ENCODE measurements at regions not wholly inside any gene's neighbourhood (a gene's known extent, or its start where the extent isn't known, plus 50 kb on each side); places are given as distances from the start of the nearest gene placed in this dataset.
"Not testable (repeated sequence)": the region's sequence is repeated elsewhere in the genome, so short reads cannot be mapped to it uniquely, and the experiment has no call there.

DNA sequence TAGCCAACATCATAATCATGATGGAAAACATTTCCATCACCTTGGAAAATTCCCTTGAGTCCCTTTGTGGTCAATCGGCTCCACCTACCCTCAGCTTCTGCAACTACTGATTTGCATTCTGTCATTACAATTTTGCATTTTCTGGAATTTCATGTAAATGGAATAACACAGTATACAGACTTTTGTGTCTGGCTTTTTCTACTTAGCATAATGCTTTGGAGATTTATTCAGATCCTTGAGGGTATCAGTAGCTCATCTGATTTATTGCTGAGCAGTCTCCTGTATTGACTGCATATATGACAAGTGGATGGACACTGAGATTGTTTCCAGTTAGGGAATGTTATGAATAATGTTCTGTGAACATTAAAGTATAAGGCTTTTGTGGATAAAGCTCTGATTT is 358.3 kb downstream of the USP25 start:
- H3K27me3 ChIP-seq (ENCODE audit: control insufficient read depth, insufficient read depth, low read length): no peaks in the 10 kb centered on the region
- no peak for DNase-seq
- no peak overlapping the region for H3K4me3 ChIP-seq (ENCODE audit: insufficient read depth, low read depth, low read length)
- H3K36me3 ChIP-seq (replicated peaks; ENCODE audit: control insufficient read depth, insufficient read depth, low read length): no peaks in the 10 kb centered on the region

DNA sequence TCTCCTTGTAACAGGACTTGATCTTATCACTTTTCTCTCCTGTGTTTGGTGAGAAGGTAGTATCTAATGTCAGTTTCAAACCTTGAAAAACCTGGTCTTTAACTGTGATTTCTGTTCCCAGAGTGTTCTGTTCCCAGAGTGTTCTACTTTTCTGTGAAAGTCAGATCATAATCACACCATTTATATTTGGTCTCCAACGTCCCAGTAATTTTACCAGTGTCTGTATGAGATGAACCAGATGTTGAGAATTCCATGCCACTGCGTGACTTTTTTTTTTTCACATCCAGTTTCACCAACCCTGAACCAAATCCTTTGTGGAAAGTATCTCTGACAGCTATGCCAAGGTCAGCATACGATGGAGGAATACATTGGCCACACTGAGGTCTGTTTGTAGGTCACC is 365.2 kb downstream of the USP25 start:
- Histone ChIP-seq H3K36me3 (replicated peaks; ENCODE audit: control insufficient read depth, insufficient read depth, low read length) (no peaks in the 10 kb centered on the region), H3K4me3 (ENCODE audit: insufficient read depth, low read depth, low read length) (no peak overlapping the region), H3K27me3 (ENCODE audit: control insufficient read depth, insufficient read depth, low read length) (no peaks in the 10 kb centered on the region)
- no peak for DNase-seq

DNA sequence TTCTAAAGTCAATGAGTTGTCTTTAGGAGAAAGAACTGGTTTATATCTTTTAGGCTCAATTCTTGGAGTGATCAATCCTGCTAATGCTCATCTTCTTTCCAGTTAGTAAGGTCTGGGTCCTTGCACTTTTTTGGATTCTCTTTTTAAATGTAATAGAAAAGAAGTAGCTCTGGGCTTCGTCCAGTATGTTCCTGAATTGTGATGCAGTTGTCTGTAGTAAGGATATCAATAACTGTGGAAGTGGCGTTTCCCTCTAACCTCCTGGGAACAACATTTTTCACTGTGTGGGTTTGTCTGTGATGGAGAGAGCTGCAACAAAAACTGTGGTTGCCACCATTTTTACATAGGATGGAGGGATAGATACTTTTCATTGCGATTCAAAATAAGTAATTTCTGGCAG is 367.2 kb downstream of the USP25 start:
- no peaks in the 10 kb centered on the region for H3K36me3 ChIP-seq (replicated peaks; ENCODE audit: control insufficient read depth, insufficient read depth, low read length)
- DNase-seq: no peak

DNA sequence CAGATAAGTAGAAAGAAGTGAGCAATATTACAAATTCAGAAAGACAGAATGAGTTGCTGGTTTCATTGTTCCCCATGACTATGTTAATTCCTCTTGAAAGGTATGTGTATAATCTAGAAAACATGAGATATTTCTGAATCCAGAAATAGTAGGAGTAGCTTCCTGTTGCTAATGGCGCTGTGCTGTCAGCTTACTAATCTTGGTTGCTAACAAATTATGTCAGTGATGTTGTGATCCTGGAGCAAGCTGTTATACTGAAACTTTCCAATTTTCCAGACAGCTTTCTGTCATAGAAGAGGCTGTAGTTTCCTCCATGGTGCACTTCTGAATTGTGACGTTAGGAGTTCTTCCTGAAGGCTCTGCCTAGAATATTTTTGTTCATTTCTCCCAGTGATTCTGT is 372.3 kb downstream of the USP25 start:
- Histone ChIP-seq H3K4me3 (ENCODE audit: insufficient read depth, low read depth, low read length) (no peak overlapping the region), H3K36me3 (replicated peaks; ENCODE audit: control insufficient read depth, insufficient read depth, low read length) (no peaks in the 10 kb centered on the region), H3K27me3 (ENCODE audit: control insufficient read depth, insufficient read depth, low read length) (no peaks in the 10 kb centered on the region)
- no peak for DNase-seq

More for the DNA sequence above, 367.2 kb downstream of the USP25 start:
- Histone ChIP-seq H3K27me3 (ENCODE audit: control insufficient read depth, insufficient read depth, low read length) (no peaks in the 10 kb centered on the region), H3K4me3 (ENCODE audit: insufficient read depth, low read depth, low read length) (no peak overlapping the region)

DNA sequence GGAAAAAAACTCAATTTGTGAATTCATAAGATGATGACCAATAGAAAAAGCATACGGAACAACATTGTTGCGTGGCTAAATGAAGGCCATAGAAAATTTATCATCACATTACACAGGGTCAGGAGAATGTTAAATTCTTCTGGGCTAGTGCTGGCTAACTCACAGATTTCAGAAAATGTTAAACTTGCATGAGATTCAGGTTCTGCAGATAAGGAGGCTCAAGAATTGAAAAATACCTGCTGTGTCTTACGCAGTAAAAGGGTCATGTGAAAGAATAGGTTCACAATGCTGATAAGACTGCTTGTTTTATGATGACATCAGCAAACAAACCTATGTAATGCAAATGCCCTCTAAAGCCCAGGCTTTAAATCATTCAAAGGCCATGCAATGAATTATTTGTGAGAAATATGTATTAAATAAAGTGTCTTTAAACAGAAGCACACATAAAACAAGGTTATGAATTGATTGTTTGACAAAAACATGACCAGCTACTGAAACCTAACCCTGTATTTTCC is 378.8 kb downstream of the USP25 start:
- no peak overlapping the region for H3K4me3 ChIP-seq (ENCODE audit: insufficient read depth, low read depth, low read length)
- DNase-seq: no peak
- H3K36me3 ChIP-seq (replicated peaks; ENCODE audit: control insufficient read depth, insufficient read depth, low read length): no peaks in the 10 kb centered on the region
- no peaks in the 10 kb centered on the region for H3K27me3 ChIP-seq (ENCODE audit: control insufficient read depth, insufficient read depth, low read length)

DNA sequence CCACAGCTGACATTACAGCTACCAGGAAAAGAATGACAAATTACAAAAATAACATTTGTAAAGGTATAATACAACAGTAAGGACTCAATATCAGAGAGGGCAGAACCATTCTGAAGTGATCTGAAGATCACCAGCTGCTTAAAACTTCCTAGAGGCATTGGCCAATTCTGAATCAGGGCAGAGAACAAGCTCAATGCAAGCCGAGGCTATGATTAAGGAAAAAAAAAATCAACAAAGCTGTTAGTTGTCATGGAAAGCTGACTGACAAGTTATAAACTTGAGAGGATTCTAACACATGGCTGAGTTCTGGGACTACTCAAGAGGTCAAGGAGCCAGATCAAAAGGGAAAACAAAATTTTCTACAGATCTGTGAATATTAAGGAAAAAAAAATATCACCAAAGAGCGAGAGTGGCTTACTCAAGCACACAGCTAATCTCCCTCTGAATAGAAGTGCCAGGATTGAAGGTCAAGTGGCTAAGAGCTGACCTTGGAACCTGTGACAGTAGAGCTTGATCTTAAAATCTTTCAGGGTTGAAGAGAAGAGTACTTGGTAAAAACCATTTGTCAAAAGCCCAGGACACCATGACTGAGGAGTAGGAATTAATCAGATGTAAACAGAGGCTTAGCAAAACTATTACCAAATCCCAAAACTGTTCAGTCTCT is 383.4 kb downstream of the USP25 start:
- no peak overlapping the region for H3K4me3 ChIP-seq (ENCODE audit: insufficient read depth, low read depth, low read length)
- no peaks in the 10 kb centered on the region for H3K36me3 ChIP-seq (replicated peaks; ENCODE audit: control insufficient read depth, insufficient read depth, low read length)
- no peak for DNase-seq
- H3K27me3 ChIP-seq (ENCODE audit: control insufficient read depth, insufficient read depth, low read length): no peaks in the 10 kb centered on the region

DNA sequence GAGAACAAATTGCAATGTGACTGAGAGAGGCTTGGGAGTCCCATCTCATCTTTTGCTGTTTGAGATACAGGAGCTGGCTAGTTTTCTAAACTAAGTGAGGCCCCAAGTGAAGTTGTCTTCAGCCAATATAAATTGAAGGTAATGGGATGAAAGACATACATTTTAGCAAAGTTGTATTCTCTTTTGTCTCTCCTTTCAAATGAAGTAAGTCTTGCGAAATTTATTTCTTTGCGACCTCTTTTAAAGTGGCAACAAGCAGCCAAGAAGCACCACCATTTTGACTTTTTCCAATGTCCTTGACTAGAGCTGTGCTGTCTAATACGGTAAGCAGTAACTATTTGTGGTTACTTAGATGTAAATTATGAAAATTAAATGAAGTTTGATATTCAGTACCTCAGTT is 385.7 kb downstream of the USP25 start:
- DNase-seq: no peak
- no peaks in the 10 kb centered on the region for H3K27me3 ChIP-seq (ENCODE audit: control insufficient read depth, insufficient read depth, low read length)
- no peak overlapping the region for H3K4me3 ChIP-seq (ENCODE audit: insufficient read depth, low read depth, low read length)
- H3K36me3 ChIP-seq (replicated peaks; ENCODE audit: control insufficient read depth, insufficient read depth, low read length): no peaks in the 10 kb centered on the region

DNA sequence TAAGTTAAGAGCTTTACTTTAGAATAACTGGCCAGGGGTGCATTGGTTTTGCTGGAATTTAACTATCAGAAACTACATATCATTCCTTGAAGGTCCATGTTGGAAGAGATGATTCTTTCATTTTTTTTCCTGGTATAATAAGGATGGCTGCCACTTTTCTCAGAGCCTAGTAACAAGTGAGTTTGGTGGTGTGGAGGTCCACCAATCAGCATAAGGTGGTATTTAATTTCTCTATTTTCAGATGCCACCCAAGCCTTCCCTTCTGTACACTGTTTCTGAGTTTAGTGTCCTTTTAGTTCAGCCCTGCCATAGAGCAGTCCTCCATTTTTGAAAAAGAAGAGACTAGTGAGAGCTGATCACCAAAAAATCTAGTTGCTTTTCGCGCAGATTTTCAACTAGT is 386.3 kb downstream of the USP25 start:
- DNase-seq: no peak
- no peaks in the 10 kb centered on the region for H3K36me3 ChIP-seq (replicated peaks; ENCODE audit: control insufficient read depth, insufficient read depth, low read length)
- H3K27me3 ChIP-seq (ENCODE audit: control insufficient read depth, insufficient read depth, low read length): no peaks in the 10 kb centered on the region
- no peak overlapping the region for H3K4me3 ChIP-seq (ENCODE audit: insufficient read depth, low read depth, low read length)

DNA sequence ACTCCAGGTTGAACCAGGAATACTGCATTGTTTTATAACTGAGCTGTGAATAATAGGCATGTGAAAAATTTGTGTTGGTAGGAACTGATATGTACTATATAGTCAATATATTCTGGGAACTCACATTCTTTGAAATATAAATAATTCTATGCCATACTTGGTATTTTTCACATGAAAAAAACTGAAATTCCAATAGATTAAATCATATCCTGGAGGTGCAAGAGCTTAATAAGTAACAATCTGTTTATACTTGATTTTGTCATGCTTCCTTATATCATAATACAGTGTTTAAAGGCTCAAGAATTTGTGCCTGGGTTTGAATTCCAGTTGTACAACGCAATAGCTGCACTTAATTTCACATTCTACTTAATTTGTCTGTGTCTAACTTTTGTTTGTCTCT is 387.0 kb downstream of the USP25 start:
- Histone ChIP-seq H3K4me3 (ENCODE audit: insufficient read depth, low read depth, low read length) (no peak overlapping the region), H3K27me3 (ENCODE audit: control insufficient read depth, insufficient read depth, low read length) (no peaks in the 10 kb centered on the region), H3K36me3 (replicated peaks; ENCODE audit: control insufficient read depth, insufficient read depth, low read length) (no peaks in the 10 kb centered on the region)
- DNase-seq: no peak

DNA sequence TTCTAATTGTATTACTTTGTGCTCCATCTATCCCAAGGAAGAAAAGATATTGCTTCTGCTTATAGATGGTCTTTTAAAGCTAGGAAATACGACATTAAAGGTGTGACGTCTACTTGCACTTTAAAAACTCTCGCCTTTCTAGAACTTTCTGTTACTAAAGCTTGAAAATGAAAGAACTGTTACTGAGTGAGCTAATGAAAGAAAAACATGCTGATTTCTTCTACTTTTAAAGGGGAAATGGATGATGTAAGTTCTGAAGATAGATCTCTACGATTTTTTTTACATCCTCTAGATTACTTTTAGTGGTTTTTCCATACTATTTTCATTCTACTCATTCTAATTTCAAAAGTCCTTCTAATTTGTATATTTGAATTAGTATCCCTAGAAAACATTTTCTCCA is 387.5 kb downstream of the USP25 start:
- DNase-seq: no peak
- Histone ChIP-seq H3K27me3 (ENCODE audit: control insufficient read depth, insufficient read depth, low read length) (no peaks in the 10 kb centered on the region), H3K36me3 (replicated peaks; ENCODE audit: control insufficient read depth, insufficient read depth, low read length) (no peaks in the 10 kb centered on the region), H3K4me3 (ENCODE audit: insufficient read depth, low read depth, low read length) (no peak overlapping the region)

DNA sequence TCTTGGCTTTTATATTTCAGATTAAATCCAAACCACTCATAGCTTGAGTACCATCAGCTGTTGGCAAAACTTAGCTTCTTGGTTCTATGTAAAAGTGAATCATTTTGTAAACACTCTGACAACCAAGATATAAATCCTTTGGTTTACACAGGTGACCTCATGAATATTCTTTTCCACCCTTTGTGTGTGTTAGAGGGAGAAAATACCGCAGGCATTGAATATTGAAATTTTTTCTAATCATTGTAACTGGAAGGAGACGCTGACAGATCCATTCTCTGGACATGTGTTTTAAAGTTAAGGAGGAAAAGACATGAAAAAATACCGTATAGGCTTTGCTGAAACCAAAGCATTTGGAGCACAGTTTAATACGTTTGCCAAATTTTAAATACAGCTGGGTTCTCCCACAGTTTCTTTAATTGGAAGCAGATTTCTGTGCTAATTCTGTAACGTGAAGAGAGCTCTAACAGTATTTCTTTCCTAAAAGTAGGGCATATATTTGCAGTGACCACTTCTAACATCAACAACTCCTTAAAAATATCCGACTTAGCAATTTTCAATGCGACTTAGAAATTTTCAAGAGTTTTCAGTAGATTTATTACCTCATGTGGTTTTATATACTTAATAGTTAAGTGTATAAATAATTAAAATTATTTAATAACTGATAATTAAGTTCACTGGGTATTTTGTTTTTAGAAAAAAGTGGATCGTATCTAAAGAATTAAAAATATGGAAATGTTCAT is 388.2 kb downstream of the USP25 start:
- DNase-seq: no peak
- Histone ChIP-seq H3K36me3 (replicated peaks; ENCODE audit: control insufficient read depth, insufficient read depth, low read length) (no peaks in the 10 kb centered on the region), H3K4me3 (ENCODE audit: insufficient read depth, low read depth, low read length) (no peak overlapping the region), H3K27me3 (ENCODE audit: control insufficient read depth, insufficient read depth, low read length) (no peaks in the 10 kb centered on the region)

DNA sequence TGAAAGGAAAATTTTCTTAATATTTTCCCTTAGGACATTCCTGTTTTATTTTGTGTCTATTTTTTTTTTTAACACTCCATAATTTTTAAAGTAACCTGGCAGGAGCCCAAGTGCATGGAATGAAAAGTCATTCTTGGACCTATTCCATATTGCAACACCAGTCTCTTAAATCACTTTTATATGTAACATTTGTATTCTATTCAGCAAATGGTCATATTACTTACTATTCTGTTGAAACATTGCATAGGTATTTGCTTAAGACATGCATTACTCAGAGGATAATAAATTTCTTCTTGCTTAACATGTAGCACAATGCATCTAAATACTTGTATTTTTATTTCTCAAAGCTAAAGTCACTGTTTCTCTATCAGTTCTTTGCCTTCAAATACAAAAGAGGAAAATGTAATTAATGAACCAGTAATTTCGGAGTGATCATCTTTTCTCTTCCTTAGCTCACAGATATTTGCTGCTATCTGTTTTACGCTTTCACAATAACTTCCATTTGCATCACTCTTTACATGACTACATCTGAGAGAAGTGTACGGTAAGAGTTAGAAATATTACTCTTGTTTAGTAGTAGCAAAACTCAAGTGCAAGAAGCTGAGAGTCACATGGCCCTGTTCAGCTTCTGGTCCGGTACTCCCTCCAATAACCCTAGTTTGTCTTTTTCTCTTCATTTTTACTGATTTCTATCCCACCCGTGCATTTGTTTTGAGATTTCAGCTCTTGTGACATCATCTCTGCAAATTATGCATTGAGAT is 394.8 kb downstream of the USP25 start:
- H3K36me3 ChIP-seq (replicated peaks; ENCODE audit: control insufficient read depth, insufficient read depth, low read length): no peaks in the 10 kb centered on the region
- no peak for DNase-seq

DNA sequence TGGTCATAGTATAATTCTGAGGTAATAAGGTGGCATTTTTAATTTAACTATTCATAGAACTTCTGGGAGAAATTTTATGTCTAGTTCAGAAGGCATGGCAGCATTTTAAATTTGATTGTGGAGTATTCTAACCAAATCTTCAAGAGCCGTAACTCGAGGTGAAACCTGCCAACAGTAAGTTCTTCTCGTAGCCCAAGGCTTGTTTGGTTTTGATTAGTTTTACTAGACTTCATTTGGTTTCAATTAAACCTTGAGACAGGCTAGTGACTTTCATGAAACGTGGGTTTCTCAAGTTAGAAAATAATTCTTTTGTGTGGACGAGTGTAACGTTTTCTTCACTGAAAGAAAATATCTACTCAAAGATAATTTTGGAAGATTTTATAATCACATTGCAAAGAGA is 395.5 kb downstream of the USP25 start:
- no peak overlapping the region for H3K4me3 ChIP-seq (ENCODE audit: insufficient read depth, low read depth, low read length)
- no peak for DNase-seq
- H3K36me3 ChIP-seq (replicated peaks; ENCODE audit: control insufficient read depth, insufficient read depth, low read length): no peaks in the 10 kb centered on the region
- H3K27me3 ChIP-seq (ENCODE audit: control insufficient read depth, insufficient read depth, low read length): no peaks in the 10 kb centered on the region

More for the DNA sequence above, 394.8 kb downstream of the USP25 start:
- no peak overlapping the region for H3K4me3 ChIP-seq (ENCODE audit: insufficient read depth, low read depth, low read length)
- no peaks in the 10 kb centered on the region for H3K27me3 ChIP-seq (ENCODE audit: control insufficient read depth, insufficient read depth, low read length)

DNA sequence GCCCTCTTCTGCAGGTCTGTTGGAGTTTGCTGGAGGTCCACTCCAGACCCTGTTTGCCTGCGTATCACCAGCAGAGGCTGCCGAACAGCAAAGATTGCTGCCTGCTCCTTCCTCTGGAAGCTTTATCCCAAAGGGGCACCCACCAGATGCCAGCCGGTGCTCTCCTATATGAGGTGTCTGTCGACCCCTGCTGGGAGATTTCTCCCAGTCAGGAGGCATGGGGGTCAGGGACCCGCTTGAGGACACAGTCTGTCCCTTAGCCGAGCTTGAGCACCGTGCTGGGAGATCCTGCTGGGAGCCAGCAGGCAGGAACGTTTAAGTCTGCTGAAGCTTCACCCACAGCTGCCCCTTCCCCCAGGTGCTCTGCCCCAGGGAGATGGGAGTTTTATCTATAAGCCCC is 402.7 kb downstream of the USP25 start:
- DNase-seq; H3K27me3 ChIP-seq (ENCODE audit: control insufficient read depth, insufficient read depth, low read length); H3K4me3 ChIP-seq (ENCODE audit: insufficient read depth, low read depth, low read length); H3K36me3 ChIP-seq (replicated peaks; ENCODE audit: control insufficient read depth, insufficient read depth, low read length): not testable (repeated sequence)

DNA sequence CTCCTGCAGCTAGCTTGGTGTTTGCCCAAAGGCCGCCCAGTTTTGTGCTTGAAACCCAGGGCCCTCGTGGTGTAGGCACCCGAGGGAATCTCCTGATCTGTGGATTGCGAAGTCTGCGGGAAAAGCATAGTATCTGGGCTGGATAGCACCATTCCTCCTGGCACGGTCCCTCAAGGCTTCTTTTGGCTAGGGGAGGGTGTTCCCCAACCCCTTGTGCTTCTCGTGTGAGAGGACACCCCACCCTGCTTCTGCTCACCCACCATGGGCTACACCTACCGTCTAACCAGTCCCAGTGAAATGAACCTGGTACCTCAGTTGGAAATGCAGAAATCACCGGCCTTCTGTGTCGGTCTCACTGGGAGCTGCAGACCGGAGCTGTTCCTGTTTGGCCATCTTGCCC is 403.5 kb downstream of the USP25 start:
- Histone ChIP-seq H3K27me3 (ENCODE audit: control insufficient read depth, insufficient read depth, low read length) (no peaks in the 10 kb centered on the region), H3K4me3 (ENCODE audit: insufficient read depth, low read depth, low read length) (no peak overlapping the region), H3K36me3 (replicated peaks; ENCODE audit: control insufficient read depth, insufficient read depth, low read length) (no peaks in the 10 kb centered on the region)
- no peak for DNase-seq

Data from H7 (cell line).